WERI-Rb-1 (cell line): ENCODE measurements at regions not wholly inside any gene's neighbourhood (a gene's known extent, or its start where the extent isn't known, plus 50 kb on each side); places are given as distances from the start of the nearest gene placed in this dataset.

Experiments used
- DNase-seq: peaks from one replicate; pipeline ENCODE4 v3.0.0-alpha.2; 2020
- H3K27ac ChIP-seq: fragments of 250-450 bp; sonication (Bioruptor Pico); 2 replicates; pipeline ENCODE4 v1.5.1; 2020; ENCODE audit warnings: mild to moderate bottlenecking, moderate library complexity
- H3K27me3 ChIP-seq: fragments of 250-450 bp; sonication (Bioruptor Pico); 2 replicates; pipeline ENCODE4 v1.5.1; 2021; ENCODE audit warnings: mild to moderate bottlenecking, low read depth, moderate library complexity; ENCODE audit not compliant: insufficient read depth, severe bottlenecking
- H3K36me3 ChIP-seq: fragments of 250-450 bp; sonication (Bioruptor Pico); 2 replicates; pipeline ENCODE4 v1.5.1; 2020; ENCODE audit warnings: mild to moderate bottlenecking, moderate library complexity
- H3K4me3 ChIP-seq: 2 replicates; pipeline ENCODE4 v1.5.1; 2011; ENCODE audit warnings: low read depth, mild to moderate bottlenecking, control low read depth, low read length
- H3K9me3 ChIP-seq: fragments of 250-450 bp; sonication (Bioruptor Pico); 2 replicates; pipeline ENCODE4 v1.5.1; 2021; ENCODE audit warnings: mild to moderate bottlenecking, moderate library complexity; ENCODE audit not compliant: severe bottlenecking
- TF ChIP-seq, protein P1 (sequence below): IDR thresholded peaks from 2 replicates; pipeline ENCODE4 v1.5.1; 2011; ENCODE audit warnings: low read depth, mild to moderate bottlenecking, control low read depth, inconsistent platforms, low read length

DNA sequence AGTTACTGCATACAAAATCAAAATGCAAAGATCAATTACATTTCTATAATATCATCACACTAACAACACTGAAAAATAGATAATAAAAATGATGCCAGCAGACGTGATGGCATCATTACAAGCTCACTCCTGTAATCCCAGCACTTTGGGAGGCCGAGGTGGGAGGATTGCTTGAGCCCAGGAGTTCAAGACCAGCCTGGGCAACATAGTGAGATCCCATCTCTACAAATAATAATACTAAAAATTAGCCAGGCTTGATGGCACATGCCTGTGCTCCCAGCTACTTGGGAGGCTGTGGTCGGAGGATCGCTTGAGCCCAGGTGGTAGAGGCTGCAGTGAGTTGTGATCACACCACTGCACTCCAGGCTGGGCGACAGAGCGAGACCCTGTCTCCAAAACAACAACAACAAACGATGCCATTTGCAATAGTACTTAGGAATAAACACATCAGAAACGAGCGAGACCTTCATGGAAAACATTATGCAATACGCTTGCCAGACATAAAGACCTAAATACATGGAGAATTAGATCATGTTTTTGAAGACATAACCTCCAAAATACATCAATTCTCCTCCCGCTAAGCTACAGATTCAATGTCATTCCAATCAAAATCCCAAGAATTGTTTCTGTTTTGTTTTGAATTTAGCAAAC, 86.6 kb upstream of the ERRFI1 start:
- no peak for DNase-seq
- Histone ChIP-seq H3K9me3 (peaks cover 4% of the 10 kb centered on the region), H3K4me3 (no peak overlapping the region), H3K27ac (no peak overlapping the region), H3K36me3 (no peaks in the 10 kb centered on the region), H3K27me3 (no peaks in the 10 kb centered on the region)
- TF ChIP-seq, protein P1, sequence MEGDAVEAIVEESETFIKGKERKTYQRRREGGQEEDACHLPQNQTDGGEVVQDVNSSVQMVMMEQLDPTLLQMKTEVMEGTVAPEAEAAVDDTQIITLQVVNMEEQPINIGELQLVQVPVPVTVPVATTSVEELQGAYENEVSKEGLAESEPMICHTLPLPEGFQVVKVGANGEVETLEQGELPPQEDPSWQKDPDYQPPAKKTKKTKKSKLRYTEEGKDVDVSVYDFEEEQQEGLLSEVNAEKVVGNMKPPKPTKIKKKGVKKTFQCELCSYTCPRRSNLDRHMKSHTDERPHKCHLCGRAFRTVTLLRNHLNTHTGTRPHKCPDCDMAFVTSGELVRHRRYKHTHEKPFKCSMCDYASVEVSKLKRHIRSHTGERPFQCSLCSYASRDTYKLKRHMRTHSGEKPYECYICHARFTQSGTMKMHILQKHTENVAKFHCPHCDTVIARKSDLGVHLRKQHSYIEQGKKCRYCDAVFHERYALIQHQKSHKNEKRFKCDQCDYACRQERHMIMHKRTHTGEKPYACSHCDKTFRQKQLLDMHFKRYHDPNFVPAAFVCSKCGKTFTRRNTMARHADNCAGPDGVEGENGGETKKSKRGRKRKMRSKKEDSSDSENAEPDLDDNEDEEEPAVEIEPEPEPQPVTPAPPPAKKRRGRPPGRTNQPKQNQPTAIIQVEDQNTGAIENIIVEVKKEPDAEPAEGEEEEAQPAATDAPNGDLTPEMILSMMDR, result no peak

DNA sequence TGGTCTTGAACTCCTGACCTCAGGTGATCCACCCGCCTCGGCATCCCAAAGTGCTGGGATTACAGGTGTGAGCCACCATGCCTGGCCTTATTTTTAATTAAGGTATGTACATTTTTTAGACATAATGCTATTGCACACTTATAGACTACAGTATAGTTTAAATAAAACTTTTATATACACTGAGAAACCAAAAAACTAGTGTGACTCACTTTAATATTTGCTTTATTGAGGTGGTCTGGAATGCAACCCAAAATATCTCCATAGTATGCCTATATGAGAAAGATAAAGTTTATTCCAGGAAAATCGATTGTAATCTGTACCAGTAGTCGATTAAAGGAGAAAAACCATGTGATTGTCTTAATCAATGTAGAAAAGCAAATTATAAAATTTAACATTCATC, 85.5 kb upstream of the ERRFI1 start:
- Histone ChIP-seq H3K9me3 (peaks cover 4% of the 10 kb centered on the region), H3K27me3 (no peaks in the 10 kb centered on the region), H3K36me3 (no peaks in the 10 kb centered on the region), H3K4me3 (no peak overlapping the region), H3K27ac (no peak overlapping the region)
- TF ChIP-seq, protein P1, result no peak
- DNase-seq, result no peak

DNA sequence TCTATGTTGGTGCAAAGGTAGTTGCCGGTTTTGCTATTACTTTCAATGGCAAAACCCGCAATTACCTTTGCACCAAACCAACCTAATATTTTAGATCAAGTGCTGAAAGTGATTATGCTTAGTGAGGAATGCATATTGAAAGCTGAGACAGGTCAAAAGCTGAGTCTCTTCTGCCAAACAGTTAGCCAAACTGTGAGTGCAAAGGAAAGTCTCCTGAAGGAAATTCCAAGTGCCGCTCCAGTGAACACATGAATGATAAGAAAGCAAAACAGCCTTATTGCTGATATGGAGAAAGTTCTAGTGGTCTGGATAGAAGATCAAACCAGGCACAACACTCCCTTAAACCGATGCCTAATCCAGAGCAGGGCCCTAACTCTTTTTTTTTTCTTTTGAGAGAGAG, 83.1 kb upstream of the ERRFI1 start:
- no peaks in the 10 kb centered on the region for H3K27me3 ChIP-seq
- TF ChIP-seq, protein P1, result no peak
- H3K36me3 ChIP-seq, result no peaks in the 10 kb centered on the region
- no peak overlapping the region for H3K4me3 ChIP-seq
- no peak for DNase-seq
- no peak overlapping the region for H3K27ac ChIP-seq
- peaks cover 4% of the 10 kb centered on the region for H3K9me3 ChIP-seq

DNA sequence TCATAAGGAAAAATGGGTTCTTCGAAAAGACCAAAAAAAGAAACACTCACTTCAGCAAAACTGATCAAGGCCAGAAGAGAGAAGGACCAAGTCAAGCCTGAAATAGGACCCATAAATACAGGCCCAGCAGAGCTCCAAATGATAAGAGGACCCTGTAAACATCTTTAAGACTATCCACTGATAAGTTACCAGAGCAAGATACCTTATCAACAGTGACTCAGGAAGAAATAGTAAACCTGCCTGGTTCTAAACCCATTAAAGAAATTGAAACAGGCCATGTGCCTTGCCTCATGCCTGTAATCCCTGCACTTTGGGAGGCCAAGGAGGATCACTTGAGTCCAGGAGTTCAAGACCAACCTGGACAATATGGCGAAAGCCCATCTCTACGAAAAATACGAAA, 81.8 kb upstream of the ERRFI1 start:
- Histone ChIP-seq H3K27me3 (no peaks in the 10 kb centered on the region), H3K27ac (no peak overlapping the region), H3K4me3 (no peak overlapping the region), H3K9me3 (peaks cover 4% of the 10 kb centered on the region), H3K36me3 (no peaks in the 10 kb centered on the region)
- TF ChIP-seq, protein P1, result no peak
- DNase-seq, result no peak

DNA sequence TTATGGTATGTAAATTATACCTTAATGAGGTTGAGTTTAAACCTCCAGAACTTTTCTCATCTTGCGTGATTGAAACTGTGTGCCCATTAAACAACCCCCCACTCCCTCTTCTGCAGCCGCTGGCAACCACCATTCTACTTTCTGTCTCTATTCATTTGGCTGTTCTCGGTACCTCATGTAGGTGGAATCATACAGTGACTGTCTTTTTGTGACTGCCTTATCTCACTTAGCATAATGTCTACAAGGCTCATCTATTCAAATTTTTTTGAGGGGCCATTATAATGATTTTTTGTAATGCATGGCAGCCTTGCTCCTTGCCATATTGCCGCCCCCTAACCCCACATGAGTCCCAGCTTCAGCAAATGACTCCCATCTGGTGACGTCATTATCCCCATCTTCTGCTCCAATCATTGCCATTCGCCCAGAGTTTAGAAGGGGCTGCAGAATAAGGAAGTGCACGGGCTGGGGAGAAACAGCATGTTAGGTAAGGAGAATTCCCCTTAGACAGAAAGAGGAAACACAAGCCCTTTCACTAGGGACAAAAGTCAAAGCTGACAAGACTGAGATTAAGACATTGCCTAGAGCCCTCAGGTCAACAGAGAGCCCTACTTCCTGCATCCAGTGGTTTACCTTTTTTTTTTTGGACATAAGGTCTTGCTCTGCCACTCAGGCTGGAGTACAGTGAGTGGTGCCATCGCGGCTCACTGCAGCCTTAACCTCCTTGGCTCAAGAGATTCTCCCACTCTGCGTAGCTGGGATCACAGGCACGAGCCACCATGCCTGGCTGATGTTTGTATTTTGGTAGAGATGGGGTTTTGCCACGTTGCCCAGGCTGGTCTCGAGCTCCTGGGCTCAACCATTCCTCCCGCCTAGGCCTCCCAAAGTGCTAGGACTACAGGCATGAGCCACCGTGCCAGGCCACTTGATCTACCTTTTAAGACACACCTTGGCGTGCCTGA, 78.4 kb upstream of the ERRFI1 start:
- no peaks in the 10 kb centered on the region for H3K36me3 ChIP-seq
- TF ChIP-seq, protein P1, result no peak
- H3K4me3 ChIP-seq, result no peak overlapping the region
- DNase-seq, result no peak
- no peaks in the 10 kb centered on the region for H3K27me3 ChIP-seq
- H3K27ac ChIP-seq, result no peak overlapping the region
- H3K9me3 ChIP-seq, result no peaks in the 10 kb centered on the region
